HEK293T (cell line): ENCODE measurements at regions not wholly inside any gene's neighbourhood (a gene's known extent, or its start where the extent isn't known, plus 50 kb on each side); places are given as distances from the start of the nearest gene placed in this dataset.
"Not testable (repeated sequence)": the region's sequence is repeated elsewhere in the genome, so short reads cannot be mapped to it uniquely, and the experiment has no call there.

Experiments
- FOXA1 ChIP-seq: fragments of 450-650 bp; IDR thresholded peaks from 2 replicates; pipeline ENCODE4 v1.6.1; 2016; ENCODE audit warnings: mild to moderate bottlenecking
- FOXK2 ChIP-seq: fragments of 450-650 bp; IDR thresholded peaks from 2 replicates; pipeline ENCODE4 v1.6.1; 2016; ENCODE audit warnings: mild to moderate bottlenecking
- FOXM1 ChIP-seq: fragments of 450-650 bp; IDR thresholded peaks from 2 replicates; pipeline ENCODE4 v1.6.1; 2017; ENCODE audit warnings: mild to moderate bottlenecking, borderline replicate concordance
- L3MBTL2 ChIP-seq: fragments of 450-650 bp; conservative IDR thresholded peaks from 2 replicates; pipeline ENCODE4 v1.6.1; 2016; ENCODE audit warnings: mild to moderate bottlenecking
- NFRKB ChIP-seq: fragments of 450-650 bp; IDR thresholded peaks from 2 replicates; pipeline ENCODE4 v1.6.1; 2016; ENCODE audit warnings: mild to moderate bottlenecking, moderate library complexity
- SP1 ChIP-seq: fragments of 450-650 bp; IDR thresholded peaks from 2 replicates; pipeline ENCODE4 v1.6.1; 2017
- TARDBP ChIP-seq: fragments of 450-650 bp; IDR thresholded peaks from 2 replicates; pipeline ENCODE4 v1.6.1; 2016
- ZNF384 ChIP-seq: fragments of 450-650 bp; IDR thresholded peaks from 2 replicates; pipeline ENCODE4 v1.6.1; 2016

GRCh38 chr2:111485895-111486294 lies 365.2 kb downstream of the BCL2L11 start:
- not testable (repeated sequence) for TF ChIP-seq SP1, FOXK2, L3MBTL2, TARDBP, ZNF384, FOXA1, FOXM1, NFRKB
